Smooth muscle cell (in vitro differentiated cells): ENCODE measurements at regions not wholly inside any gene's neighbourhood (a gene's known extent, or its start where the extent isn't known, plus 50 kb on each side); places are given as distances from the start of the nearest gene placed in this dataset.

Source experiments
- DNase-seq: peaks from one replicate; lab custom pipeline; 2025; ENCODE audit not compliant: unreplicated experiment; lab: John Stamatoyannopoulos, UW
- H2AFZ ChIP-seq: fragments of 200-600 bp; sonication (generic); 2 replicates; pipeline ENCODE4 v1.6.0; 2016; ENCODE audit warnings: antibody characterized with exemption, low read depth, mild to moderate bottlenecking
- H3F3A ChIP-seq: fragments of 200-600 bp; sonication (generic); 2 replicates; pipeline ENCODE4 v1.6.0; 2017; ENCODE audit warnings: antibody characterized with exemption, low read depth
- H3K27ac ChIP-seq: fragments of 200-600 bp; sonication (generic); 2 replicates; pipeline ENCODE4 v1.5.1; 2016; ENCODE audit warnings: low read depth, mild to moderate bottlenecking
- H3K27me3 ChIP-seq: fragments of 200-600 bp; sonication (generic); 2 replicates; pipeline ENCODE4 v1.6.1; 2016; ENCODE audit warnings: low read depth, mild to moderate bottlenecking
- H3K36me3 ChIP-seq: fragments of 200-600 bp; sonication (generic); 2 replicates; pipeline ENCODE4 v1.5.1; 2016; ENCODE audit warnings: low read depth
- H3K4me1 ChIP-seq: fragments of 200-600 bp; sonication (generic); 2 replicates; pipeline ENCODE4 v1.5.1; 2016; ENCODE audit warnings: low read depth
- H3K4me2 ChIP-seq: fragments of 200-600 bp; sonication (generic); 2 replicates; pipeline ENCODE4 v1.6.0; 2016; ENCODE audit warnings: mild to moderate bottlenecking
- H3K4me3 ChIP-seq: fragments of 200-600 bp; sonication (generic); 2 replicates; pipeline ENCODE4 v1.5.1; 2016; ENCODE audit warnings: mild to moderate bottlenecking
- H3K79me2 ChIP-seq: fragments of 200-600 bp; sonication (generic); 2 replicates; pipeline ENCODE4 v1.6.0; 2016; ENCODE audit warnings: low read depth, mild to moderate bottlenecking
- H3K9ac ChIP-seq: fragments of 200-600 bp; sonication (generic); 2 replicates; pipeline ENCODE4 v1.6.0; 2016; ENCODE audit warnings: low read depth
- H3K9me3 ChIP-seq: fragments of 200-600 bp; sonication (generic); replicated peaks from 2 replicates; pipeline ENCODE4 v1.5.1; 2016; ENCODE audit warnings: low read depth
- H4K20me1 ChIP-seq: fragments of 200-600 bp; sonication (generic); 2 replicates; pipeline ENCODE4 v1.6.0; 2016; ENCODE audit warnings: low read depth
- WGBS: methylation state at CpG from one replicate; pipeline ENCODE4 v1.1.7; 2016; ENCODE audit warnings: low lambda C conversion rate; 5-methylcytosine and 5-hydroxymethylcytosine counted together
- TF ChIP-seq, protein P1 (sequence below): fragments of 200-600 bp; sonication (generic); IDR thresholded peaks from 2 replicates; pipeline ENCODE4 v1.5.1; 2017; ENCODE audit warnings: borderline replicate concordance, mild to moderate bottlenecking, antibody characterized with exemption; ENCODE audit not compliant: insufficient read depth, poor library complexity, severe bottlenecking

DNA sequence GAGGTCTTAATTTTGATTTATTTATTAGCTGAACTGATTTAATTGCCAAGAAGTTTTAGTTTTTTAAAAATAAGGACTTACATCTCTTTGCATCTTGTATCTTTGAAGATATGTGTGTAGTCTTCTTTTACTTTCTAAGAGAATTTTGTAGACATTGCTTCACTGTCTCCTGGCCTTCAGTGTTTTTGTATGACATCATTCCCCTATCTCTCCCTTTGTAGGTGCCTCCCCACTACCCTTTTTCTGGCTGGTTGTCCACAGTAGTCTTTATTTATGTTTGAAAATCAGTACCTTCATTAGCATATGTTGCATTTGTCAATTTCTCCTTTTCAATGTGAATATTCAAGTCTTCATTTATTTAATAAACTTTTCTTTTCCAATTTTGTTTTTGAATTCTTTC lies 64.1 kb upstream of the RAB18 start:
- Histone ChIP-seq H3F3A (no peaks in the 10 kb centered on the region), H2AFZ (no peak overlapping the region), H3K9me3 (no peaks in the 10 kb centered on the region), H3K4me2 (no peak overlapping the region), H3K36me3 (no peaks in the 10 kb centered on the region), H3K4me3 (no peak overlapping the region), H4K20me1 (no peaks in the 10 kb centered on the region), H3K9ac (no peak overlapping the region), H3K27me3 (no peaks in the 10 kb centered on the region), H3K4me1 (no peaks in the 10 kb centered on the region), H3K27ac (no peak overlapping the region), H3K79me2 (no peaks in the 10 kb centered on the region)
- no peak for DNase-seq
- TF ChIP-seq, protein P1, sequence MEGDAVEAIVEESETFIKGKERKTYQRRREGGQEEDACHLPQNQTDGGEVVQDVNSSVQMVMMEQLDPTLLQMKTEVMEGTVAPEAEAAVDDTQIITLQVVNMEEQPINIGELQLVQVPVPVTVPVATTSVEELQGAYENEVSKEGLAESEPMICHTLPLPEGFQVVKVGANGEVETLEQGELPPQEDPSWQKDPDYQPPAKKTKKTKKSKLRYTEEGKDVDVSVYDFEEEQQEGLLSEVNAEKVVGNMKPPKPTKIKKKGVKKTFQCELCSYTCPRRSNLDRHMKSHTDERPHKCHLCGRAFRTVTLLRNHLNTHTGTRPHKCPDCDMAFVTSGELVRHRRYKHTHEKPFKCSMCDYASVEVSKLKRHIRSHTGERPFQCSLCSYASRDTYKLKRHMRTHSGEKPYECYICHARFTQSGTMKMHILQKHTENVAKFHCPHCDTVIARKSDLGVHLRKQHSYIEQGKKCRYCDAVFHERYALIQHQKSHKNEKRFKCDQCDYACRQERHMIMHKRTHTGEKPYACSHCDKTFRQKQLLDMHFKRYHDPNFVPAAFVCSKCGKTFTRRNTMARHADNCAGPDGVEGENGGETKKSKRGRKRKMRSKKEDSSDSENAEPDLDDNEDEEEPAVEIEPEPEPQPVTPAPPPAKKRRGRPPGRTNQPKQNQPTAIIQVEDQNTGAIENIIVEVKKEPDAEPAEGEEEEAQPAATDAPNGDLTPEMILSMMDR: no peak

DNA sequence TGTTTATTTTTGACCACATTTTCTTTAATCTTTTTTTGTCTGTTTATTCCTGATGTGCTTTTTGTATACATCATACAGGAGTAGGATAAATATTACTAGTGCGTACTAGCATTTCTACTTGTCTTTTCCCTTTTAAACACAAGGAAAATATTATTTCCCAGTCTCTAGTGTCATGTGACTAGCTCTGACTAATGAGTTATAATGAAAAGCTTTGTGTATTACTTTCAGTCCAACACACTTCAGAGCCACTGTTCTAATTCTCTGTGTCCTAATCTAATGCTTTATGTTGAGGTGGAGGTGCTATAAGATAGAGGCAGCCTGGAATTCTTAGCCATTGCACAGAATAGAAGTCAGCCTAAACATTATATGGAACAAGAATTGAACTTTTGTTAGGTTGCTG lies 65.0 kb upstream of the RAB18 start:
- H3K4me2 ChIP-seq: no peak overlapping the region
- no peak for DNase-seq
- no peaks in the 10 kb centered on the region for H3K36me3 ChIP-seq
- no peaks in the 10 kb centered on the region for H3K4me1 ChIP-seq
- no peak overlapping the region for H3K27ac ChIP-seq
- WGBS: 92% methylated on average over 1 of the region's 1 CpG
- no peak overlapping the region for H3K9ac ChIP-seq
- no peak overlapping the region for H2AFZ ChIP-seq
- H3K4me3 ChIP-seq: no peak overlapping the region
- no peaks in the 10 kb centered on the region for H3K27me3 ChIP-seq
- H3K79me2 ChIP-seq: no peaks in the 10 kb centered on the region
- TF ChIP-seq, protein P1: no peak
- H3F3A ChIP-seq: no peaks in the 10 kb centered on the region
- H4K20me1 ChIP-seq: no peaks in the 10 kb centered on the region
- H3K9me3 ChIP-seq: no peaks in the 10 kb centered on the region

DNA sequence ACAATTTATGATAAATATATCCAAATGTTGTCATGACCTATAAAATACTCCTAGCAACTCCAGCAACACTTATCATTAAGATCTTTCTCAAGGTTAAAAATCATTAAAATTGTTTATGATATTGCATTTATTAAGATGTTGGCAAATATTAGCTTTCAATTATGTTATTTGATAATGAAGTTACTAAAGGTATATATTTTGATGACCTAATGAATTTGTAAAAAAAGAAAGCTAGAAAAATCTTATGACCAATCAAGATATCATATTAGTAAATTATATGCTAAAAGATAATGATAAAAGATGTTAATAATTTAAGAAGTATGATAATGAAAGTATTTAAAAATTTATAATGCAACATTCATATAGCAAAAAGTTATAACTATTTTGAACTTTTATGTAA lies 66.3 kb upstream of the RAB18 start:
- TF ChIP-seq, protein P1: no peak

DNA sequence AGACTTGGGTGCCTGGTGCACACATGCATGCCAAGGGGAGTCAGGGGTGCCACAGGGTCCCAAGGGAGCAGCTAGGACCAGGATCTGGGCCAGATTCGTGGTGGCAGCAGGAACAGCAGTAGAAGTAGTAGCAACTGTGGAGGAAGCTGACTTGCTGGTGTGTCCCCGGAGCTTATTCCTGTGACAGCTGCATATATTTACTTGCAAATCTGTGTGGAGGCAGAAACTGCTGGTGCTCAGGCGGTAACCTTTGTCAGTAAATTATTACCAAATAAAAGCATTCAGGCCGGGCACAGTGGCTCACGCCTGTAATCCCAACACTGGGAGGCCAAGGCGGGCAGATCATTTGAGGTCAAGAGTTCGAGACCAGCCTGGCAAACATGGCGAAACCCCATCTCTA lies 67.4 kb upstream of the RAB18 start:
- Histone ChIP-seq H3K36me3 (no peaks in the 10 kb centered on the region), H3K4me1 (no peaks in the 10 kb centered on the region), H3K4me2 (no peak overlapping the region), H3F3A (no peaks in the 10 kb centered on the region), H3K9me3 (no peaks in the 10 kb centered on the region), H2AFZ (no peak overlapping the region), H3K4me3 (no peak overlapping the region), H3K27ac (no peak overlapping the region), H3K27me3 (no peaks in the 10 kb centered on the region), H3K9ac (no peak overlapping the region), H3K79me2 (no peaks in the 10 kb centered on the region), H4K20me1 (no peaks in the 10 kb centered on the region)
- 89% methylated on average over 8 of the region's 8 CpGs for WGBS
- DNase-seq: no peak
- TF ChIP-seq, protein P1: no peak

More for the DNA sequence above, 66.3 kb upstream of the RAB18 start:
- H2AFZ ChIP-seq: no peak overlapping the region
- no peak overlapping the region for H3K9ac ChIP-seq
- H3F3A ChIP-seq: no peaks in the 10 kb centered on the region
- no peaks in the 10 kb centered on the region for H3K9me3 ChIP-seq
- DNase-seq: no peak
- H3K4me1 ChIP-seq: no peaks in the 10 kb centered on the region
- no peaks in the 10 kb centered on the region for H3K36me3 ChIP-seq
- H3K27me3 ChIP-seq: no peaks in the 10 kb centered on the region
- H3K4me2 ChIP-seq: no peak overlapping the region
- H4K20me1 ChIP-seq: no peaks in the 10 kb centered on the region
- H3K27ac ChIP-seq: no peak overlapping the region
- H3K4me3 ChIP-seq: no peak overlapping the region
- no peaks in the 10 kb centered on the region for H3K79me2 ChIP-seq
